NOMO-1 treated with dmso at 0.1 percent for 144 hours (cell line): ENCODE measurements at regions not wholly inside any gene's neighbourhood (a gene's known extent, or its start where the extent isn't known, plus 50 kb on each side); places are given as distances from the start of the nearest gene placed in this dataset.
"Not testable (repeated sequence)": the region's sequence is repeated elsewhere in the genome, so short reads cannot be mapped to it uniquely, and the experiment has no call there.

ENCODE experiments used
- DNase-seq: peaks from one replicate; lab custom pipeline; 2025; ENCODE audit not compliant: unreplicated experiment; lab: John Stamatoyannopoulos, UW

DNA sequence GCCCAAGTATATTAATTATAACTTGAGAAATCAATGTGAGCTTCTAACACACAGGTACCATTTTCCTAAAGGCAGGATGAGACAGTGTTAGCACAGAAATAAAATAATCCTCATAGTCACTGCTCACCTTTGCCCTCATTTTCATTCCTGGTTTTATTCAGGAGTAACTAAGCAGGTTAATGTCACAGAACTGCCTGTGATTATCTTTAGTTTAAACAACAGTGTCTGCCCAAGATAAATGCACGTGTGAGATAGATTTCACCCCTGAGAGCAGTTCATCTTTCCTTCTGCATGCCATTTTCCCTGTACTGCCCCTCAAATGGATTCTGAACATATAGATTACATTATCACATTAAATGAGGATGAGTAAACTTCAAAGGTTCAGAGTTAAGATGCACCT, 250.7 kb downstream of the RMST start:
- no peak for DNase-seq

GRCh38 chr12:97714107-97714563, 251.5 kb downstream of the RMST start:
- no peak for DNase-seq

DNA sequence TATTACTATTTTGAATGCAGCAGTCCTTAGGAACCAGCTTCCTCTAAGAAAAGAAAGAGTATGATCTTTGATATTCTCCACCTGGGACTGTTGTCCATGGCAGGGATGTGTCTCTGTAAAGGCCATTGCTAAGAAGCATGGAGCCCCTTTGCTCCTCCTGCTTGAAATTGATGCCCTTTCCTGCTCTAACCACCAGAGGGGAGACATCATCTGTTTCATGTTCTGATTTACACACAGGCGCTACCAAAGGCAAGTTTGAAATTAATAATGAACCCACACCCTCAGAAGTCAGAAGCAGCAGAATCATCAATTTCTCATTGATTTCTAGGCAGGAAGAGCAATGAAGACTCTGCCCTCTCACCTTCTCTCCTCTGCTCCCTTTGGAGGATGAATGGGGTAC, 253.8 kb downstream of the RMST start:
- DNase-seq, result no peak

- not testable (repeated sequence) for DNase-seq
Observed at GRCh38 chr12:97723801-97724200, 261.2 kb downstream of the RMST start.

GRCh38 chr12:97745406-97746101, 282.9 kb downstream of the RMST start:
- DNase-seq, result peak; percentile 66

- DNase-seq, result no peak
Observed at GRCh38 chr12:97748298-97748697, 285.7 kb downstream of the RMST start.

DNA sequence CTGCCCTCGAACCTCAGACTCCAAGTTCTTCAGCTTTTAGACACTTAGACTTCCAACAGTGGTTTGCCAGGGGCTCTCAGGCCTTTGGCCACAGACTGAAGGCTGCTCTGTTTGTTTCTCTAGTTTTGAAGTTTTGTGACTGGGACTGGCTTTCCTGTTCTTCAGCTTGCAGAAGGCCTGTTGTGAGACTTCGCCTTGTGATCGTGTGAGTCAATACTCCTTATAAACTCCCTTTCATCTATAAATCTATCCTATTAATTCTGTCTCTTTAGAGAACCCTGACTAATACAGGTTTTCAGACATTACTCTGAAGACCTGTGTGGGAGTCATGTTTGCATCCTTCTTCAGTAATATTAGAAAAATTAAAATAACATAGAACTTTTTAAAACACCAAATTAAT, 289.1 kb downstream of the RMST start:
- no peak for DNase-seq

DNA sequence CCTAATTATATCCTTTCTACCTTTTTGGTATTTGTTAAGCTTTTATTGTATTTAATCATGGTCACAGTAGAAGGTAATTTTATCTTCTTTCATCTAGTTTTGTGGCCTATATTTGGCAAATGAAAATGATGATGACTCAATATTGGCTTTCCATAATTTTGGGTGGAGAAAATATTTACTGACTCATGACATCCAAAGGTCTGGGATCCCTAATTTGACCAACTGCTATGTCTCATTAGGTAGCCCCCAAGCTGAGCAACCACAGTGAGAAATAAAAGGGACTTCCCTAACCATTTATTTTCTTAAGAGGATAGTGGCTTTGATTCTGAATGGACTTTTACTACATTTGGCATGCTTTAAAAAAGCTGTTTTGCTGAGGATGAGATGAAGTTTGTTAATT, 289.5 kb downstream of the RMST start:
- DNase-seq, result no peak

- DNase-seq, result no peak
Observed at GRCh38 chr12:97753332-97753731, 290.7 kb downstream of the RMST start.

GRCh38 chr12:97754306-97754705, 291.7 kb downstream of the RMST start:
- no peak for DNase-seq

GRCh38 chr12:97756066-97756666, 293.6 kb downstream of the RMST start:
- DNase-seq, result no peak

- DNase-seq, result no peak
Observed at GRCh38 chr12:97756741-97757140, 294.1 kb downstream of the RMST start.

GRCh38 chr12:97757481-97758193, 295.0 kb downstream of the RMST start:
- DNase-seq, result no peak

- no peak for DNase-seq
Observed at GRCh38 chr12:97758194-97758501, 295.5 kb downstream of the RMST start.

DNA sequence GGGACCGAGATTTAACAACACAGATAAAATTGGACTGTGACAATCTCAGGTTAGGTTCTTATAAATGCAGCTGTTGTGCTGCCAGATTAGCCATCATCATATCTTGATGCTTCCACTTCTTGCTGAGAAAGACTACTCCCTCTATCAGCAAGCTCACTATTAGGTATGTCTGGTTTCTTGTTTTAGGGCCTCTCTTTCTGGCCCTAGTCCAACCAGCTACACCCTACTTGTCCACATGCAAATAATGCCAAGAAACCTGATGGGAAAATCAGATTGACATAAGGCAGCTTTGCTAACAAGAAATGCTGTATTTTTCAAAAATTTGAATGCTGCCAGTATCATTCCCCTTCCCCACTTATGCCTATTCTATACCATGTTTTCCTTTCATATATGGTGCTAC, 296.0 kb downstream of the RMST start:
- no peak for DNase-seq

GRCh38 chr12:97760601-97761000, 298.0 kb downstream of the RMST start:
- no peak for DNase-seq

- DNase-seq, result no peak
Observed at GRCh38 chr12:97763113-97763512, 300.5 kb downstream of the RMST start.

GRCh38 chr12:97764700-97765099, 302.1 kb downstream of the RMST start:
- DNase-seq, result no peak

DNA sequence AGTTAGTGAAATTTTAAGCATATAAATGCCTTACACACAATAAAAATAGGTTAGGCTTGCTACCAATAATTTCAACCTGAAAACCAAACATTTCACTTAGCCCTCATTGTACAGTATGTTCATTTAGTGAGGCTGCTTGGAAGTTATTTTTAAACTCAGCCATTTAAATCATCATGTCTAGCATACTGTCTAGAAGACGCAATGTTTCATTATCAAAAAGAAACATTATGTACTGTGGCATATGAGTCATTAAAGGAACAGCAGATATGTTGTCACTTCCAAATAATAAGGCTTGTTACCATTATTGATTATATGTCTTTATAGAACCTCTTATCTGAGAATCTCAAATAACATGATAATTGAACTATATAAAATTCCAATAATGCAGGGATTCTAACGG, 304.7 kb downstream of the RMST start:
- DNase-seq, result no peak

DNA sequence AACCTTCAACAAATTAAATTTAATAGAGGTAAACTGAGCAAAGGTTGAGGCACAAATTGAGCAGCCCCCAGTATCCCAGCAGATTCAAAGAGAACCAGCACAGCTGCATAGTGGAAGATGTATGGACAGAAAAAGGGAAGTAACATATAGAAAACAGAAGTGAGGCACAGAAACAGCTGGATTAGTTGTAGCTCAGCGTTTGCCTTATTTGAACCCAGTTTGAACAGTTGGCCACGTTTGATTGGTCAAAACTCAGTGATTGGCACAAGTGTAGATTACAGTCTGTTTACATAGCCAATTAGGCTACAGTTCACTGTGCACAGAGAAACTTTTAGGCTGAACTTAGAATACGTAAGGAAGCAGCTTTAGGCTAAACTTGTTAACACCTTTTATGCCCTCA, 315.5 kb downstream of the RMST start:
- DNase-seq, result no peak

DNA sequence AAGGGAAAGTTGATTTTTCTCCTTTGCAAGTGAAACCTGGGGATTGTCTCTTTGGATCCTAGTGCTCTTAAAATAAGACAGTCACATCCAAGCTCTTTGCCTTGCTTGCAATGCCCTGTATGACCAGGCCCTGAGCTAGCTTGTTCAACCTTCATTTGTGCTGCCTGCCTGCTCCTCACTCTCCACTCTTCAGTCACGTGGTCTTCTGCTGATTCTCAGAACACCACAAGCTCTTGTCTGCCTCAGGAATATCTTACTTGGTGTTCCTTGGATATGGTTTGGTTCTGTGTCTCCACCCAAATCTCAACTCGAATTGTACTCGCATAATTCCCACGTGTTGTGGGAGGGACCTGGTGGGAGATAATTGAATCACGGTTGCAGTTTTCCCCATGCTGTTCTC, 318.7 kb downstream of the RMST start:
- DNase-seq, result no peak

- no peak for DNase-seq
Observed at GRCh38 chr12:97784904-97785303, 322.3 kb downstream of the RMST start.
